Tongue (tissue), 1 donor: ENCODE measurements at regions not wholly inside any gene's neighbourhood (a gene's known extent, or its start where the extent isn't known, plus 50 kb on each side); places are given as distances from the start of the nearest gene placed in this dataset.

ENCODE experiments used
- DNase-seq: peaks from one replicate; pipeline ENCODE4 v3.0.0-alpha.2; 2015

DNA sequence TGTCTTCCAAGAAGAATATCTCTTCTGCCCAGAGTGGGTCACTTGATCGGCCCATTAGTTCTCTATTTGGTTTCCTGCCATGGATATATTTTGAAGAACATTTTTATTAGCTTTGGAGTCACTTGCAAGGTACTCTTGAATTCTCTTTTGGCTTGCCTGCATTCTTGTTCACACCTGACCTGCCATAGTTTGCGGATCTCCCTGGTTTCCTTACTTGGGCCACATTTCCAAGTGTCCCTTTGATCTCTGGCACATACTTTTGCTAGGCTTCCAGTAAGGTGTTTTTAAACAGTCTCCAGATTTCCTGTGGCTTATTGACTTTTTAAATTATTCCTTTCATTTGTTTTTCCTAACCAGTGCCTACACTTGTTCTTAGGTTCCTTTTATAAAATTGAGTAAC, 488.5 kb upstream of the MDFIC2 start:
- no peak for DNase-seq

DNA sequence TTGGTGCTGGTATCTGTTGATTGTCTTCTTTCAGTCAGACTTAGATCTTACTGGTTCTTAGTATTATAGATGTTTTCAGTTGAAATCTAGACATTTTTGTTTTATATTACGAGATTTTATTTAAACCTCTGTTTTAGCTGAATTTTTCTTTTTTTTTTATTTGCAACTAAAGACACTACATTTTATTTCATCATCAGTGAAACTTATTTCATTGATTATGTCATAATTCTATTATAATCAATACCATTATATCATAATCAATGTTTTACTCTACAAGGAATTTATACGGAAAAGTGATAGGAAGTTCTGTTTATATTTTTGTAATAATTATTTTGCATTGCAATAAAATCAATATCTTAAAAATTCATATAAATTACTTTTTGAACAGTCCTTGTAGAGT, 477.4 kb upstream of the MDFIC2 start:
- DNase-seq, result no peak

DNA sequence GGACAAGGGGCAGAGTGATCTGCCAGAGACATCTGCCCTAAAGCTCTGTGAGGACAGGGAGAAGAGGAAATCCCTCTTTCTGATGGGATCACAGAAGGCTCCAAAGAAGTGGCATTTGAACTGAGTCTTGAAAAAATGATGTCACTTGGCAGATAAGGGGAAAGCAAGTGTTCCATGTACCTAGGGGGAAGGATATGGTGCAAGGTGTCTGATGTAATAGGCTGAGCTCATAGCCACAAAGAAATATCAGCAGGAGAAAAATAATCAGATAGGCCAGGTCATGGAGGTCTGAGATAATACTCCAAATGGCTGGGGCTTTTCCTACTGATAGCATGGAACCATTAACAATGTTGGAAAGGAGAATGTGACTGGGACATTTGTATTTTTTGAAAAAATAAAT, 468.4 kb upstream of the MDFIC2 start:
- no peak for DNase-seq

DNA sequence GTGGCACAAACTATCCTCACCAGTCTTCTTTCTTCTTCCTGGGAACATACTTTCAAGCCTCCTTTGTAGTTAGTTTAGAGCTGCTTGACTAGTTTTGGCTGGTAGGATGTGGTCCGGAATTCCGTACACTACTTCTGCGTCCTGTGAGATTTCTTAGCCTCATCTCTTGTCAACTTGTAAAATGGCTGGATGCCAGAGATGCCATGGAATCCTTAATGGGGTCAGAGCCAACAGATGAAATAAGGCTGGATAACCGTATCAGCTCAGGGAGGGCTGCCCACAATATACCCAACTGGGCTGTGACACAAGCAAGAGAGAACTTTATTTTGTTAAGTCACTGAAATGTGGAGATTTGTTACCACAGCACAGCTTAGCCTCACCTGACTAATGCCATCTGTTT, 466.9 kb upstream of the MDFIC2 start:
- no peak for DNase-seq

DNA sequence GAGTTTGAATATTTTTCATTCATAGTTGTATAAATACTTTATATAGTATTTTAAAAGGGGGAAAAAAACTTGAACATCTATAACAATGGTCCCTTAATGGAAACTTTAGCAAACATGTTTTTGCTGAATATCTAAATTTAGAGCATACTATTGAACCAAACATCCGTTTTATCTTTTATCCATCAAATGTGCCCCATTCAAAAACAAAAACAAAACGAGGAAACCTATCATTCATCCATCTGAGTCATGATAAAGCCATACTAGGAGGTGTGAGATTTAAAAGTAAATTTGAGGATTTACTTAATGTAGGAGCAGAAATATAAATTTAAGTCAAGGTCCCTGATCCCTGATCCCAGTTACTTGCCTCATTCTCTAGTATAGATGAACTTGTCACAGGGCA, 463.6 kb upstream of the MDFIC2 start:
- no peak for DNase-seq

- DNase-seq, result no peak
These were observed 462.8 kb upstream of the MDFIC2 start for GRCh38 chr3:70775257-70775656.

GRCh38 chr3:70774641-70775040, 462.2 kb upstream of the MDFIC2 start:
- no peak for DNase-seq

- DNase-seq, result no peak
These were observed 459.1 kb upstream of the MDFIC2 start for GRCh38 chr3:70771426-70772147.

DNA sequence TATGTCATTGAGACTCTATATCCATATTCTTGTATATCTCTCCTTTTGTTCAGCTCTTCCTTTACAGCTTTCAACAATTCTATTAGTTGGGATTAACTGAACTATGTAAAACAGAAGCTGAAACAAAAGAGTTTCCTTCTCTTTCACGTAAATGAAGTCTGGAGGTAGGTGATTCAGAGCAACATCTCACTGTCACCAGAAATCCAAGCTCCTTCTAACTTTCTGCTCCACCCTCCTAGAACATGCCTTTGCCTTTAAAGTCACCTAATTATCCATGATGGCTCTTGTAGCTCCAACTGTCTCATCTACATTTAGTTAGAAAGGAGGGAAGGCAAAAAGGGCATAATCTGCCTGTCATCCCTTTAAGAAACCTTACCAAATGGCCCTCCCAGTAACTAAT, 458.2 kb upstream of the MDFIC2 start:
- DNase-seq, result no peak

GRCh38 chr3:70766301-70766700, 453.9 kb upstream of the MDFIC2 start:
- no peak for DNase-seq

DNA sequence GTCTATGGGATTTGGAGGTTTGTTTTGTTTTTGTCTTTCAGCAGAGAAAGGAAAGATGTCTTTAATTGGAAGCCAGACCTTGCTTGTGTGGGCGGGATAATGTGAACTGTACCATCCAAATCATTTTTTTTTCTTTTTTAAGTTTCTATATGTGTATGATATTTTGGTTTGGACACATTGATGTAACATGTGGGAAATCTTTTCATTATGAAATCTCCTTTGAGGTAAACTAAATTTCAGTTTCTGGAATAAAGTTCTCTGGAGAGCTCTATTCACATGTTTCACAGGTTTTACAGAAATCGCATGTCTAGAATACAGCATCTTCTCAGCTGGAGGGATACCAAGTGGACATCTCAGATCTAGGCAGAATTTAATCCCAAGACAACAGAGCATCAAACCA, 451.5 kb upstream of the MDFIC2 start:
- DNase-seq, result no peak

GRCh38 chr3:70757658-70758057, 445.2 kb upstream of the MDFIC2 start:
- no peak for DNase-seq

GRCh38 chr3:70755526-70755925, 443.1 kb upstream of the MDFIC2 start:
- DNase-seq, result no peak

- no peak for DNase-seq
These were observed 441.9 kb upstream of the MDFIC2 start for GRCh38 chr3:70754314-70754713.

DNA sequence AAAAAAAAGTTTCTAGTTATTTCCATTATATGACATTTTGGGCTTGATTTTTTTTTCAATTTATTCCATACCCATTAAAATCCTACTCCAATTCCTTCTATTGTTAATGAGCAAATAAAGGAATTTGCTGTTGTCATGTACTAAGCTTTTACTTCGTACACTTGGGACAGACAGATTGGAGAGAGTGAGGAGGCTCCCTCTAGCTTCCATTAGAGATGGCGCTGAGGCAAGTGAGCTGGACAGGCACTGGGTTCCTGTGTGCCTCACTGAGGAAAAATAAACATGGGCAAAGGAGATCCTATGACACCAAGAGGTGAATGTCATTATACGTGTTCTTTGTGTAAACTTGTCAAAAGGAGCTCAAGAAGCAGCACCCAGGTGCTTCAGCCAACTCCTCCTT, 441.1 kb upstream of the MDFIC2 start:
- no peak for DNase-seq

DNA sequence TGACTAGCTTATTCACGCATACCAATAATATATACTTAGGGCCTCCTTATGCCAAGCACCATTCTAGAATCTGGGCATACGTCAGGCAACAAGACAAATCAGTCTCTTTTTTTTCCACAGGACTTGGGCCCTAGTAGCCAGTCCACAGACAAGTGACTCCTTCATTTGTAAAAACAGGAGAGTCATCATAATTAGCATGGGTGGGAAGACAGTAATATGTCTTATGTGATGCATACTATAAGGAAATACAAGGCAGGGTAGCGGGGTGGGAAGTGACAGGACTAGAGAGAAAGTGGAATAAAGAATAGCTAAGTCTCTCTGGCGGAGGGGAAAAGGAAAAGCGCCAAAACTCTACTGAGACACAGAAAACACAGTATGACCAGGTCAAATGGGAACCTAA, 439.6 kb upstream of the MDFIC2 start:
- no peak for DNase-seq

GRCh38 chr3:70749122-70749521, 436.7 kb upstream of the MDFIC2 start:
- no peak for DNase-seq

DNA sequence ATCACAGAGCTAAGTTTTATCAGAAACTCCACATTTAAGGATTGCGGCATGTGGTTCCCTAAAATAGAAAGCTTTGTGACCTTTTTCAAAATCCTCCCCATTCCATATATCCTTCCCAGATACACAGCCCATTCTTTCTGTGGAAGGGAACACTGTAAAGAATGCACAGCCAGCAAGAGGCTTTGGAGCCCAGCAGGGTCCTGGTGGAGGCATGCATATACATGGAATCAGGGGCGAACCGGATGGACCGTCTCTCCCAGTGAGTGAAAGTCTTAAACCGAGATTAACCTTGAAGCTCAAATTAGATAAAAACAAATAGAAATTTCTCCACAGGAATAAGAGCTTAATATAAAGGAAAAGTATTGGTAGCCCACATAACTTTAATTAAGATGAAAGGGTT, 436.2 kb upstream of the MDFIC2 start:
- DNase-seq, result no peak

- no peak for DNase-seq
These were observed 435.4 kb upstream of the MDFIC2 start for GRCh38 chr3:70747847-70748246.

- no peak for DNase-seq
These were observed 432.1 kb upstream of the MDFIC2 start for GRCh38 chr3:70744536-70744935.

- DNase-seq, result no peak
These were observed 431.3 kb upstream of the MDFIC2 start for GRCh38 chr3:70743754-70744153.

GRCh38 chr3:70742081-70742480, 429.6 kb upstream of the MDFIC2 start:
- DNase-seq, result no peak

GRCh38 chr3:70740872-70741271, 428.4 kb upstream of the MDFIC2 start:
- DNase-seq, result no peak

DNA sequence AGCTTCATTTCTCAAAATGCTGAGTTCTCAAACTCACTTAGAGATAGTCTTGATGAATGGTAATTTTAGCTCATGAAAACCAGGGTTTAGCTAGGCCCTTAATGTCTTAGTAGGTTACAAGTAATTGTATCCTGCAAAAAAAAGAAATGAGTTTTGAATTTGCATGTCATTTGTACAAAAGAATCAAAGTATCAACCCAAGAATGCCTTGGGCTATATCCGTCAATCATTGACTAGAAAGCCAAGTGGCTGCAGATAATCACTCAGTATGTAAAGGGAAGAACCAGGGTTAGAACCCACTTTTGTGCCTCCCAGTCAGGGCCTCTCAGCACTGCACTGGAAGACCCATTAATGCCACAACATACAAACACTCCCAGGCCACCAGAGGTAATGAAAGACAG, 427.6 kb upstream of the MDFIC2 start:
- DNase-seq, result no peak

GRCh38 chr3:70738291-70738681, 425.8 kb upstream of the MDFIC2 start:
- no peak for DNase-seq
